Body of pancreas (tissue), 4 donors: ENCODE measurements at regions not wholly inside any gene's neighbourhood (a gene's known extent, or its start where the extent isn't known, plus 50 kb on each side); places are given as distances from the start of the nearest gene placed in this dataset.

ENCODE experiments used
- ATAC-seq: fragments of 150-250 bp; one replicate; pipeline ENCODE4 v1.9.1; 2016
- DNase-seq, 4 donors: peaks; one replicate each; pipeline ENCODE4 v3.0.0-alpha.2; 2019
- H3K27ac ChIP-seq, 4 donors: fragments of 200-600 bp; sonication (generic); 1 replicate in 3 of 4; 2 replicates in 1 of 4; pipeline versions ENCODE4 v1.5.1 to v1.6.1; 2016 to 2019; ENCODE audit warnings: mild to moderate bottlenecking in 1 of 4, mixed read lengths in 1 of 4, moderate library complexity in 1 of 4
- H3K27me3 ChIP-seq, 2 donors: fragments of 200-600 bp; sonication (generic); one replicate each; pipeline ENCODE4 v1.6.0; 2016; ENCODE audit warnings: mild to moderate bottlenecking in 1 of 2
- H3K36me3 ChIP-seq, 2 donors: fragments of 200-600 bp; sonication (generic); replicated peaks in 1 of 2; 2 replicates each; pipeline ENCODE4 v1.5.1; 2016; ENCODE audit warnings: low read depth in 2 of 2; ENCODE audit not compliant: insufficient read depth in 1 of 2
- H3K4me1 ChIP-seq: fragments of 200-600 bp; sonication (generic); one replicate; pipeline ENCODE4 v1.6.0; 2016
- H3K4me3 ChIP-seq, 2 donors: fragments of 200-600 bp; sonication (generic); 1 replicate in 1 of 2; 2 replicates in 1 of 2; pipeline ENCODE4 v1.5.1; 2016 to 2019
- H3K9me3 ChIP-seq, 3 donors: fragments of 200-600 bp; sonication (generic); 1 replicate in 2 of 3; 2 replicates in 1 of 3; pipeline ENCODE4 v1.5.1; 2016
- POLR2A ChIP-seq, 3 donors: fragments of 450-650 bp; IDR thresholded peaks; one replicate each; pipeline ENCODE4 v1.6.1; 2016; ENCODE audit warnings: antibody characterized with exemption in 3 of 3, mild to moderate bottlenecking in 2 of 3
- WGBS, 2 donors: methylation state at CpG; one replicate each; pipeline ENCODE4 v1.1.5; 2017; 5-methylcytosine and 5-hydroxymethylcytosine counted together
- intact Hi-C: fragments of 100-400 bp; cut with DNase I; formaldehyde crosslinking; loops from one replicate; pipeline ENCODE4 v1.15.1; 2023
- TF ChIP-seq, protein P1 (sequence below), 7 experiments: fragments of 450-650 bp in 4 of 7; fragments of 200-600 bp in 3 of 7; sonication (generic) in 3 of 7; IDR thresholded peaks; one replicate each; pipeline ENCODE4 v1.5.1; 2016 to 2019; ENCODE audit warnings: antibody characterized with exemption in 7 of 7

- WGBS, 2 donors: 70 to 95% methylated on average over 1 of the region's 1 CpG
- no peak for ATAC-seq
- Histone ChIP-seq H3K27ac (no peak overlapping the region), H3K4me3 (no peak overlapping the region), H3K27me3 (no peaks in the 10 kb centered on the region), H3K36me3 (no peaks in the 10 kb centered on the region), H3K9me3 (no peaks in the 10 kb centered on the region), H3K4me1 (no peaks in the 10 kb centered on the region)
- TF ChIP-seq, protein P1, sequence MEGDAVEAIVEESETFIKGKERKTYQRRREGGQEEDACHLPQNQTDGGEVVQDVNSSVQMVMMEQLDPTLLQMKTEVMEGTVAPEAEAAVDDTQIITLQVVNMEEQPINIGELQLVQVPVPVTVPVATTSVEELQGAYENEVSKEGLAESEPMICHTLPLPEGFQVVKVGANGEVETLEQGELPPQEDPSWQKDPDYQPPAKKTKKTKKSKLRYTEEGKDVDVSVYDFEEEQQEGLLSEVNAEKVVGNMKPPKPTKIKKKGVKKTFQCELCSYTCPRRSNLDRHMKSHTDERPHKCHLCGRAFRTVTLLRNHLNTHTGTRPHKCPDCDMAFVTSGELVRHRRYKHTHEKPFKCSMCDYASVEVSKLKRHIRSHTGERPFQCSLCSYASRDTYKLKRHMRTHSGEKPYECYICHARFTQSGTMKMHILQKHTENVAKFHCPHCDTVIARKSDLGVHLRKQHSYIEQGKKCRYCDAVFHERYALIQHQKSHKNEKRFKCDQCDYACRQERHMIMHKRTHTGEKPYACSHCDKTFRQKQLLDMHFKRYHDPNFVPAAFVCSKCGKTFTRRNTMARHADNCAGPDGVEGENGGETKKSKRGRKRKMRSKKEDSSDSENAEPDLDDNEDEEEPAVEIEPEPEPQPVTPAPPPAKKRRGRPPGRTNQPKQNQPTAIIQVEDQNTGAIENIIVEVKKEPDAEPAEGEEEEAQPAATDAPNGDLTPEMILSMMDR (IDR thresholded peaks at IDR 0.05): no peak
- TF ChIP-seq POLR2A (IDR thresholded peaks at IDR 0.05): no peak
- no peak for DNase-seq
- intact Hi-C loops: no loop called here
These were observed 403.5 kb downstream of the ARL4A start for GRCh38 chr7:13090959-13091358.

GRCh38 chr7:13091974-13092707, 404.7 kb downstream of the ARL4A start:
- Histone ChIP-seq H3K27me3 (no peaks in the 10 kb centered on the region), H3K4me3 (no peak overlapping the region), H3K9me3 (no peaks in the 10 kb centered on the region), H3K27ac (no peak overlapping the region), H3K4me1 (no peaks in the 10 kb centered on the region), H3K36me3 (no peaks in the 10 kb centered on the region)
- intact Hi-C loops: no loop called here
- DNase-seq (no peak), ATAC-seq (no peak)
- TF ChIP-seq, protein P1 (IDR thresholded peaks at IDR 0.05): no peak
- no peak for TF ChIP-seq POLR2A (IDR thresholded peaks at IDR 0.05)
- 40% methylated on average over 4 of the region's 4 CpGs for WGBS, 2 donors

DNA sequence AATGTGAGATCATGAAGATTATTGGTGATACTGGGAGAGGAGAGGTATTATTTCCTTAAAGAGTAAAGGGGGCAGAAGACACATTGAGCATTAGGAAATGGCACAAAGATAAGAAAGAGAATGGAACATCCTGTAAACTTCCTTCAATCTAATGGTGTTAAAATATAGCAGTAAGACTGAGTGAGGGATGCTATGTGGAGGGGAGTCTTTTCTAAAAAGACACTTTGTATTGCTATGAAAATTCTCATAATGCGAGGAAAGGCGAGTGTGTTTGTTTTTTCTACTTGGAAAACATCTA, 405.2 kb downstream of the ARL4A start:
- no peak for DNase-seq
- Histone ChIP-seq H3K27ac (no peak overlapping the region), H3K36me3 (no peaks in the 10 kb centered on the region), H3K9me3 (no peaks in the 10 kb centered on the region), H3K4me3 (no peak overlapping the region), H3K4me1 (no peaks in the 10 kb centered on the region), H3K27me3 (no peaks in the 10 kb centered on the region)
- TF ChIP-seq, protein P1 (IDR thresholded peaks at IDR 0.05): no peak
- no peak for TF ChIP-seq POLR2A (IDR thresholded peaks at IDR 0.05)
- intact Hi-C loops: no loop called here
- WGBS, 2 donors: 66 to 79% methylated on average over 2 of the region's 2 CpGs
- ATAC-seq: no peak

- ATAC-seq (no peak), DNase-seq (no peak)
- H3K4me1 ChIP-seq: no peaks in the 10 kb centered on the region
- H3K27me3 ChIP-seq: no peaks in the 10 kb centered on the region
- TF ChIP-seq, protein P1 (IDR thresholded peaks at IDR 0.05): no peak
- TF ChIP-seq POLR2A (IDR thresholded peaks at IDR 0.05): no peak
- H3K36me3 ChIP-seq: no peaks in the 10 kb centered on the region
- intact Hi-C loops: no loop called here
- H3K27ac ChIP-seq: no peak overlapping the region
- H3K4me3 ChIP-seq: no peak overlapping the region
- 8 to 13% methylated on average over 1 of the region's 1 CpG for WGBS, 2 donors
- H3K9me3 ChIP-seq: no peaks in the 10 kb centered on the region
These were observed 405.7 kb downstream of the ARL4A start for GRCh38 chr7:13093160-13093559.

- Histone ChIP-seq H3K27me3 (no peaks in the 10 kb centered on the region), H3K4me3 (no peak overlapping the region), H3K27ac (no peak overlapping the region), H3K4me1 (no peaks in the 10 kb centered on the region), H3K9me3 (no peaks in the 10 kb centered on the region), H3K36me3 (no peaks in the 10 kb centered on the region)
- no peak for DNase-seq
- intact Hi-C loops: no loop called here
- 70 to 84% methylated on average over 3 of the region's 3 CpGs for WGBS, 2 donors
- no peak for TF ChIP-seq POLR2A (IDR thresholded peaks at IDR 0.05)
- TF ChIP-seq, protein P1 (IDR thresholded peaks at IDR 0.05): no peak
- no peak for ATAC-seq
These were observed 410.1 kb downstream of the ARL4A start for GRCh38 chr7:13097499-13097898.
